ENCODE measurements at regions not wholly inside any gene's neighbourhood (a gene's known extent, or its start where the extent isn't known, plus 50 kb on each side); places are given as distances from the start of the nearest gene placed in this dataset.

DNA sequence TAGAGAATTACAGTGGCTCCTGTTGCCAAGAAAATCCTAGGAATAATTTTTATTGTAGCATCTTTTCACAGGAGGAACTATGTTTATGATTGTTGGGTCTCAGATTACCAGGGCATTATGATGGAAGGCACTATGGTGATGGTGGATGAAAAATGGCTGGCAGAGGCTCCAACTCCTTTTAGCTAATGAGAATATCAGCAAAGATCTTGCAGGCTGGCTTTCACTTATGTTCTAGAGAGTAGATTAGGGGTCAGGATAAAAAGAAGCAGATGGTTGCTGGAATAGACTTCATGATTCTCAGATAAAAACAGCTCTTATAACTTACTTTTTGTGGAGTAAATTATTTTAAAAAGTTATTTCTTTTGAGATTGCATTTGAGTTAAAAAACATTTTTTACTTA lies 501.9 kb downstream of the TRHDE start:
- TF ChIP-seq POLR2A (IDR thresholded peaks at IDR 0.05), result no peak
- TF ChIP-seq CTCF (IDR thresholded peaks at IDR 0.05), result no peak
- TF ChIP-seq POLR2AphosphoS5 (IDR thresholded peaks at IDR 0.05), result no peak
- TF ChIP-seq EP300 (IDR thresholded peaks at IDR 0.05), result no peak

Measured in suprapubic skin (tissue), 4 donors.